HG02798 (cell line): ENCODE measurements at regions not wholly inside any gene's neighbourhood (a gene's known extent, or its start where the extent isn't known, plus 50 kb on each side); places are given as distances from the start of the nearest gene placed in this dataset.
"Not testable (repeated sequence)": the region's sequence is repeated elsewhere in the genome, so short reads cannot be mapped to it uniquely, and the experiment has no call there.

ENCODE experiments used
- ATAC-seq: cut with Tn5 transposase; IDR thresholded peaks from one replicate; pipeline ENCODE4 v1.9.1; 2021; ENCODE audit warnings: mild to moderate bottlenecking; ENCODE audit not compliant: unreplicated experiment, poor library complexity

DNA sequence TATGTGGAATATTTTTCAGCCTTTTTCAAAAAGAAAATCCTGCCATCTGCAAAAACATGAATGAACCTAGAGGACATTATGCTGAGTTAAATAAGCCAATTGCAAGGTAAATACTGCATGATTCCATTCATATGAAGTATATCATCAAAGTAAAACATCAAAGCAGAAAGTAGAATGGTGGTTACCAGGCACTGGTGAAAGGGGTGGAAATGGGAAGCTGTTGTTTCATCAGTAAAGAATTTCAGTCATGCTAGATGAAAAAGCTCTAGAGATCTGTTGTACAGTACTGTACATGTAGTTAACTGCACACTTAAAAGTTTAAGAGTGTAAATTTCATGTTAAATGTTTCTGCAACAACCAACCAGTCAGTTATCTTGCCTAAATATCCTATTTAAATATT lies 196.8 kb upstream of the ADGRL3 start:
- ATAC-seq: no peak

DNA sequence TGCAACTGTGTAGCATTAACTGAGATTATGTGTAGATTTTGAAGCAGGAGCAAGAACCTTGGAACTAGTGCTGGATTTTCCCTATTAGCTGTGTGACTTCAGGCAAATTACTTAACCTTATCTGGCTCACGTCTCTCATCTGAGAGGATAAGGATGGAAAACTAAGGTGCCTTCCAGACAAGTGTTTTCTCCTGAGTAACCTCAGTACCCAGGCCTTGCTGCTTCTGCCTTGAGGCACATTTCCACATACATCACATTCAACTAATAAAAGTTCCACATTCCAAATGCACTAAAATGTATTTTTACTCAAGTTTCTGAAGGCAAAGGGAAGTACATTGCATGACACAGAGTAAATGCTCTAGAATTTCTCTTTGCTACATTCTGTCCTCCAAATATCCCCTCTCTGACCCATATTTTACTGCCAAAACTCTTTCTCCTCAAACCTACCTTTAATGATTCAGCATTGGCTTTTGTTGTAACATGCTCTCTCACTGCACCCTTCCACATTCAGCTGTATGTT lies 195.4 kb upstream of the ADGRL3 start:
- ATAC-seq: no peak

DNA sequence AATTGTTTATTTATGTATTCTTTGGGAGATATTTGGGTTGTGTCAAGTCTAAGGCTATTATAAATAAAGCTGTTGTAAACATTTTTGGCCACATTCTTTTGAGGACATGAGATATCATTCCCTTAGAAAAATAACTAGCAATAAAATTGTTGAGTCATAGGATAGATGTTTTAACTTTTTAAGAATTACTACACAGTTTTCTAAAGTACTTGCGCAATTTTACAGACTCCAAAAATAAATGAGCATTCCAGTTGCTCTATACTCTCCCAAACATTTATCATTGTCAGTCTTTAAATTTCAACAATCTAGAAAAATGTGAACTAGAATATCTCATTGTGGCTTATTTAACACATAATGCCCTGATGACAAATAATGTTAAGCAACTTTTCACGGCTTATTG lies 189.1 kb upstream of the ADGRL3 start:
- ATAC-seq: no peak

DNA sequence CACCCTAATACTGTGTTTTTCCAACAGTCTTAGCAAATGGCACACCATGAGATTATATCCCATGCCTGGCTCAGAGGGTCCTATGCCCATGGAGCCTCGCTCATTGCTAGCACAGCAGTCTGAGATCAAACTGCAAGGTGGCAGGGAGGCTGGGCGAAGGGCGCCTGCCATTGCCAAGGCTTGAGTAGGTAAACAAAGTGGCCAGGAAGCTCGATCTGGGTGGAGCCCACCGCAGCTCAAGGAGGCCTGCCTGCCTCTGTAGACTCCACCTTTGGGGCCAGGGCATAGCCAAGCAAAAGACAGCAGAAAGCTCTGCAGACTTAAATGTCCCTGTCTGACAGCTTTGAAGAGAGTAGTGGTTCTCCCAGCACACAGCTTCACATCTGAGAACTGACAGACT lies 188.2 kb upstream of the ADGRL3 start:
- not testable (repeated sequence) for ATAC-seq

DNA sequence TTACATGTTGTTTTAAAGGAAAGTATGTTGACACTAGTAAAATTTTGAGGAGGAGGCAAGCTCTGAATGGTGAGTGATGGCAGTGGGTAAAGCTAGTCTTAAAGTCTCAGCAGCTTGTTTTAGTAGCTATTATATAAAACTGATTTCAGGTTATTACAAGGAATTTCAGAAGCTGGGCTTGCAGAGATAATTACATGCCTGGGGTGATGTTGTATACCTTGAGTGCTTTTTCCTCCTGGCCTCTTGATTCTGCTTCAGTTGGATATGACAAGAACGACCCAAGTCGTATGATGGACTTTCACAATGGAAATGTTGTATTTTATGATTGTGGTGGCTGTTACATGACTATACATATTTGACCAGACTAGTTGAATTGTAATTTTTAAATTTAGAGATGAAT lies 175.5 kb upstream of the ADGRL3 start:
- ATAC-seq: no peak

DNA sequence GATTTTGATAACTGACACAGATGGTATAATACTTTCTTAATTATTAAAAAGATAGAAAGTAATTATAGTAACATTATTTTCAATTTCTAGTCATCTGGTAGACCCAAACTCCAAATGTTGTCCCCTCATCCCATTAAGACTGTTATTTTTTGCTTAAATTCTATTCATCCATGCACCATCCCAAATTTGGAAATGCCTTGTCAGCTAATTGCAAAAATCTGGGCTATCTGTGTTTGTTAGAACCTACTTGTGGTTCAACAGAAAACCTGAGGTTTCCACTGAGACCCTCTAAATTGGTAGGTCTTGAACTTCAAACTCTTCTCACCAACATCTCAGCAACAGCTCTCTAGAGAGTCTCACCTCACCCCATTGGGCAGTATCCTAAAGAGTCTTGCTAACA lies 172.2 kb upstream of the ADGRL3 start:
- ATAC-seq: no peak

DNA sequence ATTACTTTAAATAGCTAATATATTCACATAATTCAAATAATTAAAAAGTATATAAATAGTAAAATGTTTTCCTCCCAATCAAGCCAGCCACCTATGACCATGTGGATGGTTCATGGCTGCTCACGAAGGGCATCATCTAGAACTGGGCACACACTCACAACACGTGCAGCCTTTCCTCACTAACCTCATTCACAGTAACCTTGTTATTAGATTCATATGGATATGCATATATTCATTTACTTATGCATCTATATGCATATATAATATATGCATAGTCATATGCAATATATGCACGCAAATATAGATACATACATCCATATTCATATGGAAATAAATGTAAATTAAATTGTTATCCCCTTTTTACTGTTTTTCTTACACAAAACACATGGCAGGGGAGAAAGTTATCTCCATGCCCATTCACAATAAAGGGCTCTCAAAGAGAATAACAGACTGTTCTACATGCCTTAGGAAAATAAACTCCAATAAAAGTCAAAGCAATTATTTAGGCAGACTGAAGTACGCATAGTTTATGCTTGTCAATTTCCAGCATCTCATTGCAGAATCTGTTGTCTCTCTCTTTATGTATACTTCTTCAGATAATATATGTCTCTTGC lies 163.9 kb upstream of the ADGRL3 start:
- no peak for ATAC-seq

DNA sequence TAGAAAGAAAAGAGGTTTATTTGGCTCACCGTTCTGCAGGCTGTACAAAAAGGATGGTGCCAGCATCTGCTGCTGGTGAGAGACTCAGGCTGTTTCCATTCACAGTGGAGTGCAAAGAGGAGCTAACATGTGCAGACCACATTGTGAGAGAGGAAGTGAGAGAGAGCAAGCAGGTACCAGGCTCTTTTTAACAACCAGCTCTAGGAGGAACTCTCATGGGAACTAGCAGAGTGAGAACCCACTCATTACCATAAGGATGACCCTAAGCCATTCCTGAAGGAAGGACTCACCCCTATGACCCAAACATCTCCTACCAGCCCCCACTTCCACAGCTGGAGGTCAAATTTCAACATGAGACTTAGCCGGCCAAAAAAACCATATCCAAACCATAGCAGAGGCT lies 158.6 kb upstream of the ADGRL3 start:
- ATAC-seq: no peak

DNA sequence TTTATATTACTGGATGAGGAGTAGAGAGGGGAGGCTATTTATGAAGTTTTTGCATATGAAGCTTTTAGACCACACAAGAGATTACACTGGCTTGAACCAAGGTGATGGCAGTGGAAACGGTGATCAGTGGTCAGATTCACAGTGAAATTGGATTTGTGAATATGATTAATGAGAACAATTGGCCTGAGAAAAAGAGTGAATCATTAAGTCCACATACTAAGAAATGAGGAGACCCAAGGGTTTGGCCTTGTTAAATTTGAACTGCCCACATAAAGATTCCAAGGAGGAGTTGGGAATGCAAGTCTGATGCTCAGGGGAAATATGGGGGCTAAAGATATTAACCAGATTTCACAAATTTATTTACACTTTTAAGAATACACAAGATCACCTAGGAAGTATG lies 155.3 kb upstream of the ADGRL3 start:
- no peak for ATAC-seq

DNA sequence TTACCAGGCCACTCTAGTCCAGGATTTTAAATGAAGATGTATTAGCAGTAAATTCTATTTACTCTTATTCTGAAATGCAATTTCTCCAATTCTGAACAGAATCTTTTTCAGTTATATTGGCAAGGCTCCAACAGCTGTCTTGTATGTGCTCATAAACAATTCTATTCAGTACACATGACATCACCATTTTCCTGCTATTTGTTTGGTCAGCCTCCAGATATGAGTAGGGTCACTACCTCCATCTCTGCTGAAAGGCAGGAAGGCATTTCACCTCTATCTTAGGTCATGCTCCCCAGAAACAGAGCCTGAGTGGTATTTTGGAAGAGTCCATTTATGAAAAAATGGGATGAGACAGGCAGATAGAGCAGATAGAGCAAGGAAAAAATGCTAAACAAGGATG lies 151.1 kb upstream of the ADGRL3 start:
- ATAC-seq: no peak

DNA sequence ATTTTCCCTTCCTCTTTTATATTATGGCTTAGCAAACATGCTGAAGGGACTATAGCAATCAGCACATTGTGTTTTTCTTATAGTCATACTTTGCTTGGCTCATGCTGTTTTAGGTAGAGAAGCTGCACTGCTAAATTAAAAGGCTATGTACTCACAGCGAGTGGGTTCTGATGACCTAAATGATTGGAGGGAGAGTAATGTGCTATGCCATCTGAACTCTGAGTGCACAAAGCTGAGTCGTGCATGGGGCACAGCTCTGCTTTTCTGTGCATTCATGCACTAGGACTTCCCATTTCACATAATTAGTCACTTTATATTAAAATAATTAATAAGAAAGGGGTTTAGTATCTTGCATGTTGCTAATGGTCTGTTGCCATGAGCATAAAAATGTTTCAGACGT lies 132.7 kb upstream of the ADGRL3 start:
- ATAC-seq: no peak

DNA sequence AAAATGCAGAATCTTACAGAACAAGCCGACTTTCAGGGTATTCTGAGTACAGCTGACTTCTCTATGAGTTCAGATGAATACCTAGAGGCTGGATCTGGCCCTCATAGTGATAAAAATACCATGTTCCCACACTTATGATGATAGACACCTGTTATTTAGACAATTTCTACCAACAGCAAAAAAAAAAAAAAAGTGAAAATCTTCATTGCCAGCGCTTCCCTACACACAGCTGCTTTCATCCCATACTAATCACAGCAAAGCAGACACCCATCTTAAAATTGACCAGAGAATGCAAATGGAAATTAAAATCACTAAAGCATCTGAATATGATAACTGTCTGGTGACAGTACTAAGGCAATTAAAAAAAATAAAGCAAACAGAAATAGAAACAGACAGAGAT lies 132.1 kb upstream of the ADGRL3 start:
- no peak for ATAC-seq

DNA sequence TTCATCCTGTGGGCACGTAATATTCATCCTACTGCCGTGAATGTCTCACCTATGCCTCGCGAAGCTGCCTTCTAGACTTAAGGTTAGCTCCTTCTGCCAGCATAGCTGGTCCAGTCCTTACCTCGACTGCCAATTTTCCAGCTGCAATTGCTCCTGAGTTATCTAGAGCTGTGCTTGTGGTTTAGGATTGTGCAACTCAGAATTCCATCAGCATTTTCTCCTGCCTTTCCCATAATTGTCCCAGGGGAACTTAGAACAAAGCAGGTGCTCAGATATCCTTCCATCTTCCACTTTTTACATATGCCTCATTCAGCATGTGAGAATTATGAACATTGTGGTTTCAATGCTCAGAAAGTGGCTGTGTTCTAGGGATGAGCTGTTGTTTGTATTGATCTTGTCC lies 131.4 kb upstream of the ADGRL3 start:
- no peak for ATAC-seq

DNA sequence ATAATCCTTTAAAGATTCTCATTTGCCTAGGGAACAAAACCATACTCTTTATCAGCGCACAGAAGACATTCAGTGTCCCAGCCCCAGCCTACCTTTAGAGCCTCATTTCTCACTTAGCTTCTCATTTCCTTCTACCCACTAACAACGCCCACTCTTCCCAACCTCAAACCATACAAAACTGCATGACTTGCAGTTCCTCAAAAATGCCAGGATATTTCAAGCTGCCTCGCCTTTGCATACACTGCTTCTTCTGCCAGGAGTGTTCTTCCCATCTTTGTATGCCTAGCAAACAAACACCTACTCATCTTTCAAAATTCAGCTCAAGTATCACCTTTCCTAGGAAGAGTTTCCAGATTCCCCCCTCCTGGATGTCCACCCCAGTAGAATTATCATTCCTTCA lies 129.9 kb upstream of the ADGRL3 start:
- no peak for ATAC-seq

DNA sequence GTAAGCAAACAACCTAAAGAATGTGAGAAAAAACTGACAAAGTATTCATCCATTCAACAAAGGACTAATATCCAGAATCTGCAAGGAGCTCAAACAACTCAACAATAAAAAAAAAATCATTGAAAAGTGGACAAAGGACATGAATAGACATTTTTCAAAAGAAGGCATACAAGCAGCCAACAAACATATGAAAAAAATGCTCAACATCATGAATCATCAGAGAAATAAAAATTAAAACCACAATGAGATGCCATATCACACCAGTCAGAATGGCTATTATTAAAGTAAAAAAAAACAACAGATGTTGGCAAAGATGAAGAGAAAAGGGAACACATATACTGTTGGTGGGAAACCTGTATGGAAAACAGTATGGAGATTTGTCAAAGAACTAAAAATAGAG lies 120.7 kb upstream of the ADGRL3 start:
- ATAC-seq: no peak

DNA sequence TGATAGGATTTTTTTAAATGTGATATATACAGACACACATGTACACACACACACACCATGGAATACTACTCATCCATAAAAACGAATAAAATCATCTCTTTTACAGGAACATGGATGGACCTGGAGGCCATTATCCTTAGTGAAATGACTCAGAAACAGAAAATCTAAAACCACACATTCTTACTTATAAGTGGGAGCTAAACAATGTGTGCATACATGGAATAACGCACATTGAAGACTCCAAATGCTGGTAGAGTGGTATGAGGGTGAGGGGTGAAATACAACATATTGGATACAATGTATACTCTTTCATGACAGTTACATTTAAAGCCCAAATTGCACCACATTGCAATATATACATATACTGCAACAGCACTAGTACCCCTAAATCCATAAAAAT lies 120.2 kb upstream of the ADGRL3 start:
- ATAC-seq: no peak

DNA sequence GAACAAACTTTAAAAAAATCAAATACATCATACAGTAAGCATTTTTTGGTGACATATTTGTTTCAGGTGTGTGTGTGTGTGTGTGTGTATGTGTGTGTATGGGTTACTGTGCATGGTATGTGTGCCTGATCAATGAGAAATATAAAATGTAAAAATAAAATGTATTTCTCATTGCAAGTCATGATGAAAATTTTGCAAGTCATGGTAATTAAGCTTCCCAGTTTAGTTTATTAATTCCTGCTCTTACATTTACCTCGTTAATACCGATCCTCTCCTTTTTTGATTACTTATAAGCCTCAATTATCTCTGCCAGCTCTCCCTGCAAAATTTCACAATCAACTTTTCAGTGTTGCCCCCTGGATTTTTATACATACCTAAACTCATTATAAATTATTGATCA lies 114.6 kb upstream of the ADGRL3 start:
- no peak for ATAC-seq

DNA sequence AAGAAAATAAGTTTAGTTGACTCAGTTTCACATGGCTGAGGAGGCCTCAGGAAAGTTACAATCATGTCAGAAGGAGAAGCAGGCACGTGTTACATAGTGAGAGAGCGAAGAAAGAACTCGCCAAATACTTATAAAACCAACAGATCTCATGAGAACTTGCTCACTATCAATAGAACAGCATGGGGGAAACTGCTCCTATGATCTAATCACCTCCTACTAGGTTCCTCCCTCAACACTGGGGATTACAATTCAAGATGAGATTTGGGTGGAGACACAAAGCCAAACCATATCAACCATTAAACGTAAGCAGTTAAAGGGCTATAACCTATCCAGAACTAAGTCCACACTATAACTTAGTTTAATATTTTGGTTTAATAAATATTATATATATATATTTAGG lies 113.8 kb upstream of the ADGRL3 start:
- no peak for ATAC-seq

DNA sequence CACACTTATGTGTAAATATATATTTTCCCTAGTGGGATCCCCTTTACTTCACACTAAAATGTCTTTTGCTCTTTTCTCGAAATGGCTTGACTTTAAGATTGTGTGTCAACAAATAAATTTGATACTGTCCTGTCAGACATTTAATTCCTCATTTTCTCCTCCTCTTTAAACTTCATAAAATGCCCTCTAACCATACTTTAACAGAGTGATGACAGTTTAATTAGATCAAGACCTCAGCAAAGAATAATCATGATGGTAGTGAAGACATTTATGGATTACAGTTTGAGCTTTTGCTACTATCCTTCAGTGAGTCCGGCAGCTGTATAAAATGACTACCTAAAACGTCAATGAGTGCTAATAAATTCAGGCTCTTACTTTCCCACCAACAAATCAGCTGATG lies 113.1 kb upstream of the ADGRL3 start:
- no peak for ATAC-seq

DNA sequence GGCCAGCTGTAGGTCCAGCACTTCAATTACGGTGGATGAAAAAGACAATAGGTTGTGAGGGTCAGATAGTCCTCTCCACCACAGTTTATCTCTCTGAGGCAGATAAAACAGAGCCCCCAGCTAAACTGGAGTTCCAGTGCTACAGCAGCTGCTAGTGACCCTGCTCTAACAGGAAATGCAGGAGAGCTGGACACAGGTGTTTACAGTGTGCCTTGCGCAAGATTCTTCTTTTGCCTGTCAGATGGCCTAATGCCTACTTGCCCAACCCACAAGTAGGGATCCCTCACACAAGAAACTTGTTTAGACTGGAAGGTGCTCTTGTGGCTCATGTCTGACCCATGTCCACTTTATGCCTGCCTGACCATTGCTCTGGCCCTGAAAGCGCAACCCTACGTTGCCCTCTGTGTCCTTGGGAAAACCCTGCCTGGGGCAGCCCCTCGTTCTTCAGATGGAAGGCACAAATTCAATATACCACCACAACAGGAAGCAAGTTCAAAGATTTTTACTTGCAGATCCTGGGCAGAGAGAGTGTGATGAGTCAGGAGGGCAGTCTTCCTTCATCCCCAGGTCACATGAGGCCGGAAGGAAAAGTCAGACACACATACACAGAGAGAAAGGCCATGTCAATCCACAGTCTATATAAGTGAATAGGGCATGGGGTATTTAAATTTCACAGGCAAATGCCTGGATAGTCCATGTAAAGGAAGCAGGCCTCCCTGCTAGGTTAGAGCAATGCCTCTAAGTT lies 105.1 kb upstream of the ADGRL3 start:
- ATAC-seq: no peak

DNA sequence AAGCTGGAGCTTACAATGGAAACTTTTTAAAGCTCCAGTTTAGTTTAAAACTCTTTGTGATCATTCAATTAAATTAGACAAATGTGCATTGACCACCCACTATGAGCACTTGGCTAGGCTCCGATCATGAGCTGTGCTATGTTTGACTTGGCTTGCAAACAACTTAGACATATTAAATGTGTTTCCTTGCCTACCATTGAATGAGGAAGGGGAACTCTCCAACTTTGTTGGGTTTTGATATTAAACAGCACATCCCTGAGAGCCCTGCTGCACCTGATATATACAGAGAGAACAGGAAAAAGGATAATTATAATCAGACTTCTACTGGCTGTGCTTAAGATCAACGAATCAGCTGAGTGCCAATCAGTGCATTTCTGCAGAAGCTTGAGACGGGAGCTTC lies 71.4 kb upstream of the ADGRL3 start:
- no peak for ATAC-seq

DNA sequence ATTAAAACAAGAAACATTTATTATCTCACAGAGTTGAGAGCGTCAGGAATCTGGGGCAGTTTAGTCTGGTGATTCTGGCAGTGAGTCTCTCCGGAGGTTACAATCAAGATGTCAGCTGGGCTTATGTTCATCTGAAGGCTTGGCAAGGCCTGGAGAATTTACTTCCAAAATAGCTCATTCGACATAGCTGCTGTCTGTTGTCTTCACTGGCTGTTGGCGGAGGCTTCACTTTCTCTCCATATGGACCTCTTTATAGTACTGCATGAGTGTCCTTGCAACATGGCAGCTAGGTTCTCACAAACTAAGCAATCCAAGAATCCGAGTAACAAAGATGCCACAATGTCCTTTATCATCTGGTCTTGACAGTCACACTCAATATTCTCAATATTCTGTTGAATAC lies 70.2 kb upstream of the ADGRL3 start:
- ATAC-seq: no peak
